ENCODE measurements at regions not wholly inside any gene's neighbourhood (a gene's known extent, or its start where the extent isn't known, plus 50 kb on each side); places are given as distances from the start of the nearest gene placed in this dataset.

GRCh38 chr21:29465546-29465945 lies 166.8 kb downstream of the BACH1 start:
- no peak for DNase-seq
- TF ChIP-seq CTCF (IDR thresholded peaks at IDR 0.05) = no peak
- TF ChIP-seq POLR2A (IDR thresholded peaks at IDR 0.05) = no peak
- Histone ChIP-seq H3K9me3 (no peaks in the 10 kb centered on the region), H3K27ac (no peak overlapping the region), H3K36me3 (no peaks in the 10 kb centered on the region), H3K4me1 (no peaks in the 10 kb centered on the region), H3K27me3 (no peaks in the 10 kb centered on the region), H3K4me3 (replicated peaks in 1 of 3) (no peak overlapping the region)
- intact Hi-C loops (cut with DNase I) = no loop called here
- 79 to 91% methylated on average over 2 of the region's 2 CpGs for WGBS, 2 donors

DNA sequence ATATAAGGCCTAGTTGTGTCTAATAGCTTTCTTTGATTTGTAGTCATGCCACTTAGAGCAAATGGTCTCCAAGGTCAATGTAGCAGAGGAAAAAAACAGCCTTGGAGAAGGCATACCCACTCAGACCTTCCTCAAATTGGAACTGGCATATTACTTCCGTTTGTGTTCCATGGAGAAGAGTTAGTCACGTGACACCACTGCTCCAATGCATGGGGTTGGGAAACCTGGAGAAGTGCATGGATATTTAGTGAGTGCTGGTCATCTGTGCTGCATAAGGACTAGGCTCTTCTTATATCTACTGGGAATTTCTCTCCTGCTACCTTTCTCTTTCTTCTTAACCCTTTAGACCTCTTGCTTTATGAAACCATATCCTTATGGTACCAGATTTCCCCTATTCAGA lies 167.8 kb downstream of the BACH1 start:
- 90 to 92% methylated on average over 2 of the region's 2 CpGs for WGBS, 2 donors
- Histone ChIP-seq H3K9me3 (no peaks in the 10 kb centered on the region), H3K27me3 (no peaks in the 10 kb centered on the region), H3K4me1 (no peaks in the 10 kb centered on the region), H3K27ac (no peak overlapping the region), H3K36me3 (no peaks in the 10 kb centered on the region), H3K4me3 (replicated peaks in 1 of 3) (no peak overlapping the region)
- no peak for DNase-seq
- TF ChIP-seq POLR2A (IDR thresholded peaks at IDR 0.05) = no peak
- no peak for TF ChIP-seq CTCF (IDR thresholded peaks at IDR 0.05)
- intact Hi-C loops (cut with DNase I) = no loop called here

DNA sequence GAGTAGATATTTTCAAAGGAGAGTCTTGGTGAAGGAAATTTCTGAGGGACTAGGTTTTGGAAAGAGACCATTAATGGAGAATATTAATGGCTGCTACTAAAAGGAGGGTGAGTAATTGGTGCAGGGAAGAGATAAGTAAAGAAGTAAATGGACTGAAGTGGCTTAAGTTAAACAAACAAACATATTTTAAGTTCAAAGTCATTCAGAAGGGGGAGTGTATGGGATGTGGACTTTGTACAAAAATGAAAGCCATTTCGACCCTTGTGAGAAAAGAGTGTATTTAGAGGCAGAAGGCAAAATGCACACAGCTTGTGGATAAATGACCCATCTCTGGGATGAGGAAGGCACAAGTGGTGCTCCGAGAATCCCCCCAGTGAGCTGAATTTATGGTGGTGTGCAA lies 171.7 kb downstream of the BACH1 start:
- no peaks in the 10 kb centered on the region for H3K36me3 ChIP-seq
- H3K4me1 ChIP-seq = no peaks in the 10 kb centered on the region
- no peaks in the 10 kb centered on the region for H3K27me3 ChIP-seq
- 79 to 81% methylated on average over 2 of the region's 2 CpGs for WGBS, 2 donors
- no peaks in the 10 kb centered on the region for H3K9me3 ChIP-seq
- TF ChIP-seq CTCF (IDR thresholded peaks at IDR 0.05) = no peak
- TF ChIP-seq POLR2A (IDR thresholded peaks at IDR 0.05) = no peak
- no peak for DNase-seq
- no peak overlapping the region for H3K4me3 ChIP-seq (replicated peaks in 1 of 3)
- no peak overlapping the region for H3K27ac ChIP-seq
- intact Hi-C loops (cut with DNase I) = no loop called here

DNA sequence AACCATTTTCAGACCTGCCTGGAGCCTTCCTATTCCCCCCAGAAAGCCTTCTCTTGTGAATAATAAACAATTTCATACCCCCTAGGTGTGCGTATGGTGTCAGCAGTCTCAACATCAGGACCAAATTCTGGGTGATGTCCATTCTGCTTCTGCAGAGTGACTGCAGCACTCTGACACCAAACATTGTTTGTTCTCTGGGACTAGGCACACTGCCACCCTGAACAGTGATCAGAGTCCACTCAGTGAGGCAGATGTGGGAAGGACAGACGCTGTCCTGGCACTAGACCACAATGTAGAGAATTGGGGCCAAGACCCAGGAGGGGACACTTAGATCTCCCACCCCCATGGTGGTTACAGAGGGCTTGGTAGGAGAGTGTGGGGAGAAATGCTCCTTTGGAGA lies 175.1 kb downstream of the BACH1 start:
- Histone ChIP-seq H3K36me3 (no peaks in the 10 kb centered on the region), H3K9me3 (no peaks in the 10 kb centered on the region), H3K4me1 (no peaks in the 10 kb centered on the region), H3K27me3 (no peaks in the 10 kb centered on the region), H3K27ac (no peak overlapping the region), H3K4me3 (replicated peaks in 1 of 3) (no peak overlapping the region)
- DNase-seq = no peak
- TF ChIP-seq CTCF (IDR thresholded peaks at IDR 0.05) (no peak), POLR2A (IDR thresholded peaks at IDR 0.05) (no peak)
- intact Hi-C loops (cut with DNase I) = no loop called here
- whole genome bisulfite sequencing, 2 donors = 86 to 97% methylated on average over 2 of the region's 2 CpGs

DNA sequence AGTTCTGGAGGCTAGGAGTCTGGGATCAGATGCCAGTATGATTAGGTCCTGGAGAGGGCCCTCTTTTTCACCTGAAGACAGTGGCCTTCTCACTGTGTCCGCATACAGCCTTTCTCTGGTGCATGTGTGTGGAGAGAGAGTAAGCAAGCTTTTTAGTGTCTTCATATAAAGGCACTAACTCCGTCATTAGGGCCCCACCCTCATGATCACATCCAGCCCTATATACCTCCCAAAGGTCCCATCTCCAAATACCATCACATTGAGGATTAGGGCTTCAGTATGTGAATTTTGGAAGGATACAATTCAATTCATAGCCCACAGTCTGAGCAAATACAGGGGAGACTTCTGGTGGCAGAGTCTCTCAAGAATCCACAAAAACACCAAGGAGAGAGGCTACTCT lies 176.6 kb downstream of the BACH1 start:
- H3K27me3 ChIP-seq = no peaks in the 10 kb centered on the region
- no peaks in the 10 kb centered on the region for H3K4me1 ChIP-seq
- intact Hi-C loops (cut with DNase I) = no loop called here
- no peak for DNase-seq
- WGBS, 2 donors = 100% methylated on average over 2 of the region's 2 CpGs
- H3K27ac ChIP-seq = no peak overlapping the region
- no peaks in the 10 kb centered on the region for H3K36me3 ChIP-seq
- H3K9me3 ChIP-seq = no peaks in the 10 kb centered on the region
- TF ChIP-seq CTCF (IDR thresholded peaks at IDR 0.05) (no peak), POLR2A (IDR thresholded peaks at IDR 0.05) (no peak)
- no peak overlapping the region for H3K4me3 ChIP-seq (replicated peaks in 1 of 3)

Measured in thyroid gland (tissue), 4 donors.